H9 (cell line): ENCODE measurements at regions not wholly inside any gene's neighbourhood (a gene's known extent, or its start where the extent isn't known, plus 50 kb on each side); places are given as distances from the start of the nearest gene placed in this dataset.

ENCODE experiments used
- DNase-seq: peaks from one replicate; pipeline ENCODE4 v3.0.0-alpha.2; 2017
- H2AFZ ChIP-seq: one replicate; pipeline ENCODE4 v1.6.1; 2013; ENCODE audit warnings: mild to moderate bottlenecking, low read length, control low read depth, moderate library complexity
- H2AK5ac ChIP-seq: 2 replicates; pipeline ENCODE4 v1.6.1; 2013; ENCODE audit warnings: low read length, control low read depth, mixed read lengths; ENCODE audit not compliant: insufficient read length
- H2BK120ac ChIP-seq: one replicate; pipeline ENCODE4 v1.6.1; 2013; ENCODE audit warnings: low read depth, mild to moderate bottlenecking, low read length, control low read depth, inconsistent platforms; ENCODE audit not compliant: poor library complexity, severe bottlenecking
- H2BK12ac ChIP-seq: 2 replicates; pipeline ENCODE4 v1.6.1; 2013; ENCODE audit warnings: low read length, control low read depth, mixed read lengths, low read depth; ENCODE audit not compliant: insufficient read length
- H2BK15ac ChIP-seq: 2 replicates; pipeline ENCODE4 v1.6.1; 2013; ENCODE audit warnings: low read depth, low read length, control low read depth
- H2BK20ac ChIP-seq: one replicate; pipeline ENCODE4 v1.6.1; 2013; ENCODE audit warnings: low read depth, mild to moderate bottlenecking, low read length, control low read depth, inconsistent platforms; ENCODE audit not compliant: poor library complexity, severe bottlenecking
- H2BK5ac ChIP-seq: 2 replicates; pipeline ENCODE4 v1.6.1; 2013; ENCODE audit warnings: low read length, control low read depth, mixed read lengths; ENCODE audit not compliant: insufficient read length
- H3K14ac ChIP-seq: 2 replicates; pipeline ENCODE4 v1.6.1; 2013; ENCODE audit warnings: low read length, control low read depth; ENCODE audit not compliant: insufficient read depth
- H3K18ac ChIP-seq: 2 replicates; pipeline ENCODE4 v1.6.1; 2013; ENCODE audit warnings: low read depth, mild to moderate bottlenecking, mixed read lengths, low read length, control low read depth; ENCODE audit not compliant: insufficient read length
- H3K23ac ChIP-seq: 2 replicates; pipeline ENCODE4 v1.6.1; 2013; ENCODE audit warnings: low read length, control low read depth, mixed read lengths, low read depth; ENCODE audit not compliant: insufficient read length
- H3K23me2 ChIP-seq: 2 replicates; pipeline ENCODE4 v1.6.1; 2013; ENCODE audit warnings: low read depth, mild to moderate bottlenecking, mixed read lengths, low read length, control low read depth; ENCODE audit not compliant: insufficient read length, poor library complexity, severe bottlenecking
- H3K27ac ChIP-seq: 2 replicates; pipeline ENCODE4 v1.5.1; 2013; ENCODE audit warnings: low read length, control low read depth, mixed read lengths, low read depth; ENCODE audit not compliant: insufficient read length
- H3K27me3 ChIP-seq: 2 replicates; pipeline ENCODE4 v1.6.1; 2013; ENCODE audit warnings: low read length, control low read depth, inconsistent platforms; ENCODE audit not compliant: insufficient read depth
- H3K4ac ChIP-seq: 2 replicates; pipeline ENCODE4 v1.6.1; 2013; ENCODE audit warnings: low read depth, mild to moderate bottlenecking, control low read depth, inconsistent platforms, low read length, moderate library complexity
- H3K4me1 ChIP-seq: 2 replicates; pipeline ENCODE4 v1.6.1; 2013; ENCODE audit warnings: low read length, control low read depth, inconsistent platforms; ENCODE audit not compliant: insufficient read depth
- H3K4me2 ChIP-seq: 2 replicates; pipeline ENCODE4 v1.6.1; 2013; ENCODE audit warnings: low read length, control low read depth, mixed read lengths; ENCODE audit not compliant: insufficient read length, insufficient read depth
- H3K56ac ChIP-seq: 2 replicates; pipeline ENCODE4 v1.6.1; 2013; ENCODE audit warnings: low read depth, mild to moderate bottlenecking, mixed read lengths, low read length, control low read depth; ENCODE audit not compliant: insufficient read length
- H3K79me1 ChIP-seq: 2 replicates; pipeline ENCODE4 v1.6.1; 2013; ENCODE audit warnings: low read depth, mild to moderate bottlenecking, moderate library complexity, low read length, control low read depth, inconsistent platforms; ENCODE audit not compliant: insufficient read depth, poor library complexity, severe bottlenecking
- H3K79me2 ChIP-seq: 2 replicates; pipeline ENCODE4 v1.6.1; 2013; ENCODE audit warnings: low read length, control low read depth, inconsistent platforms; ENCODE audit not compliant: insufficient read depth
- H3K9ac ChIP-seq: 2 replicates; pipeline ENCODE4 v1.6.1; 2013; ENCODE audit warnings: low read length, control low read depth, mixed read lengths; ENCODE audit not compliant: insufficient read length; ENCODE audit errors: extremely low read depth
- H3K9me3 ChIP-seq: one replicate; pipeline ENCODE4 v1.6.1; 2013; ENCODE audit warnings: low read depth, low read length, inconsistent platforms; ENCODE audit not compliant: control insufficient read depth
- H3T11ph ChIP-seq: one replicate; pipeline ENCODE4 v1.6.1; 2013; ENCODE audit warnings: mild to moderate bottlenecking, low read length, control low read depth, inconsistent platforms
- H4K20me1 ChIP-seq: one replicate; pipeline ENCODE4 v1.6.1; 2013; ENCODE audit not compliant: control insufficient read depth, insufficient read length, insufficient read depth
- H4K5ac ChIP-seq: 2 replicates; pipeline ENCODE4 v1.6.1; 2013; ENCODE audit warnings: low read depth, mild to moderate bottlenecking, mixed read lengths, low read length, control low read depth; ENCODE audit not compliant: insufficient read length
- H4K8ac ChIP-seq: replicated peaks from 2 replicates; pipeline ENCODE4 v1.6.1; 2013; ENCODE audit warnings: low read length, control low read depth, mixed read lengths, low read depth; ENCODE audit not compliant: insufficient read length
- H4K91ac ChIP-seq: 2 replicates; pipeline ENCODE4 v1.6.1; 2013; ENCODE audit warnings: low read depth, mild to moderate bottlenecking, moderate library complexity, mixed read lengths, low read length, control low read depth; ENCODE audit not compliant: insufficient read length
- H3K27ac Mint-ChIP-seq, 3 experiments: 2 replicates in 2 of 3; 3 replicates in 1 of 3; pipeline ENCODE4 v1.8.0; 2020 to 2021; ENCODE audit warnings: mixed read lengths in 3 of 3, mild to moderate bottlenecking in 1 of 3, moderate library complexity in 1 of 3
- H3K27me3 Mint-ChIP-seq: 2 replicates; pipeline ENCODE4 v1.8.0; 2021; ENCODE audit warnings: low read depth, mild to moderate bottlenecking, moderate library complexity, mixed read lengths
- H3K36me3 Mint-ChIP-seq, 3 experiments: 2 replicates in 2 of 3; 3 replicates in 1 of 3; pipeline ENCODE4 v1.8.0; 2020 to 2021; ENCODE audit warnings: low read depth in 3 of 3, mixed read lengths in 3 of 3; ENCODE audit not compliant: insufficient read depth in 1 of 3
- H3K4me1 Mint-ChIP-seq, 2 experiments: 2 replicates each; pipeline ENCODE4 v1.8.0; 2020; ENCODE audit warnings: mixed read lengths in 2 of 2
- H3K4me3 Mint-ChIP-seq, 2 experiments: 2 replicates in 1 of 2; 3 replicates in 1 of 2; pipeline ENCODE4 v1.8.0; 2020 to 2021; ENCODE audit warnings: mild to moderate bottlenecking in 2 of 2, mixed read lengths in 2 of 2, moderate library complexity in 1 of 2
- H3K9me3 Mint-ChIP-seq, 2 experiments: 2 replicates in 1 of 2; 3 replicates in 1 of 2; pipeline ENCODE4 v1.8.0; 2020; ENCODE audit warnings: mild to moderate bottlenecking in 2 of 2, mixed read lengths in 2 of 2, moderate library complexity in 1 of 2
- WGBS: extraction: QIAGEN DNeasy Blood & Tissue Kit; methylation state at CpG from one replicate; pipeline ENCODE4 v1.1.7; 2013; ENCODE audit warnings: missing lambda C conversion rate, low lambda C conversion rate, mixed read lengths; ENCODE audit not compliant: insufficient read length; ENCODE audit errors: extremely low coverage; 5-methylcytosine and 5-hydroxymethylcytosine counted together
- TF ChIP-seq, protein P1 (sequence below): fragments of 200-600 bp; sonication (generic); conservative IDR thresholded peaks from 3 replicates; pipeline ENCODE4 v1.8.0; 2021; ENCODE audit warnings: antibody characterized with exemption, mild to moderate bottlenecking

GRCh38 chr12:63041601-63042000, 106.7 kb upstream of the PPM1H start:
- H2AFZ ChIP-seq = no peak overlapping the region
- no CpG with 5 or more reads among the region's 1 CpG for WGBS
- Mint-ChIP-seq H3K36me3 (no peaks in the 10 kb centered on the region), H3K4me1 (peaks cover 0 to 4% of the 10 kb centered on the region in 2 experiments; a peak in 3 of 4 replicates), H3K9me3 (no peaks in the 10 kb centered on the region), H3K4me3 (no peak overlapping the region), H3K27me3 (no peaks in the 10 kb centered on the region), H3K27ac (no peak overlapping the region)
- H4K5ac ChIP-seq = no peak overlapping the region
- H3K4me2 ChIP-seq = no peak overlapping the region
- H3K56ac ChIP-seq = no peak overlapping the region
- no peak overlapping the region for H3T11ph ChIP-seq
- TF ChIP-seq, protein P1, sequence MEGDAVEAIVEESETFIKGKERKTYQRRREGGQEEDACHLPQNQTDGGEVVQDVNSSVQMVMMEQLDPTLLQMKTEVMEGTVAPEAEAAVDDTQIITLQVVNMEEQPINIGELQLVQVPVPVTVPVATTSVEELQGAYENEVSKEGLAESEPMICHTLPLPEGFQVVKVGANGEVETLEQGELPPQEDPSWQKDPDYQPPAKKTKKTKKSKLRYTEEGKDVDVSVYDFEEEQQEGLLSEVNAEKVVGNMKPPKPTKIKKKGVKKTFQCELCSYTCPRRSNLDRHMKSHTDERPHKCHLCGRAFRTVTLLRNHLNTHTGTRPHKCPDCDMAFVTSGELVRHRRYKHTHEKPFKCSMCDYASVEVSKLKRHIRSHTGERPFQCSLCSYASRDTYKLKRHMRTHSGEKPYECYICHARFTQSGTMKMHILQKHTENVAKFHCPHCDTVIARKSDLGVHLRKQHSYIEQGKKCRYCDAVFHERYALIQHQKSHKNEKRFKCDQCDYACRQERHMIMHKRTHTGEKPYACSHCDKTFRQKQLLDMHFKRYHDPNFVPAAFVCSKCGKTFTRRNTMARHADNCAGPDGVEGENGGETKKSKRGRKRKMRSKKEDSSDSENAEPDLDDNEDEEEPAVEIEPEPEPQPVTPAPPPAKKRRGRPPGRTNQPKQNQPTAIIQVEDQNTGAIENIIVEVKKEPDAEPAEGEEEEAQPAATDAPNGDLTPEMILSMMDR = no peak
- no peaks in the 10 kb centered on the region for H3K9me3 ChIP-seq
- no peak overlapping the region for H2BK5ac ChIP-seq
- H3K27ac ChIP-seq = no peak overlapping the region
- no peak overlapping the region for H2BK20ac ChIP-seq
- H3K9ac ChIP-seq = no peak overlapping the region
- H2AK5ac ChIP-seq = no peak overlapping the region
- no peak for DNase-seq
- no peaks in the 10 kb centered on the region for H3K79me2 ChIP-seq
- H4K8ac ChIP-seq = no peak overlapping the region
- no peak overlapping the region for H2BK12ac ChIP-seq
- no peak overlapping the region for H3K14ac ChIP-seq
- no peak overlapping the region for H2BK15ac ChIP-seq
- no peak overlapping the region for H3K18ac ChIP-seq
- no peaks in the 10 kb centered on the region for H4K20me1 ChIP-seq
- H2BK120ac ChIP-seq = no peak overlapping the region
- 0 out of 2 replicates have a peak, but pooled peaks cover 3% of the 10 kb centered on the region for H3K4me1 ChIP-seq
- no peak overlapping the region for H4K91ac ChIP-seq
- H3K79me1 ChIP-seq = no peaks in the 10 kb centered on the region
- H3K23me2 ChIP-seq = no peaks in the 10 kb centered on the region
- H3K23ac ChIP-seq = no peak overlapping the region
- no peak overlapping the region for H3K4ac ChIP-seq
- H3K27me3 ChIP-seq = no peaks in the 10 kb centered on the region
